Posterior cingulate gyrus (tissue), 11 donors: ENCODE measurements at regions not wholly inside any gene's neighbourhood (a gene's known extent, or its start where the extent isn't known, plus 50 kb on each side); places are given as distances from the start of the nearest gene placed in this dataset.
A peak's percentile ranks its signal among the peaks of the same experiment; 100 is the strongest.
"Not testable (repeated sequence)": the region's sequence is repeated elsewhere in the genome, so short reads cannot be mapped to it uniquely, and the experiment has no call there.

Source experiments
- DNase-seq, 10 donors: peaks; one replicate each; pipeline versions ENCODE4 v3.0.0 to v3.0.0-alpha.2; 2020 to 2021; ENCODE audit warnings: mixed read lengths in 3 of 10
- intact Hi-C: fragments of 100-400 bp; cut with DNase I; formaldehyde crosslinking; loops from one replicate; pipeline ENCODE4 v1.15.1; 2023

DNA sequence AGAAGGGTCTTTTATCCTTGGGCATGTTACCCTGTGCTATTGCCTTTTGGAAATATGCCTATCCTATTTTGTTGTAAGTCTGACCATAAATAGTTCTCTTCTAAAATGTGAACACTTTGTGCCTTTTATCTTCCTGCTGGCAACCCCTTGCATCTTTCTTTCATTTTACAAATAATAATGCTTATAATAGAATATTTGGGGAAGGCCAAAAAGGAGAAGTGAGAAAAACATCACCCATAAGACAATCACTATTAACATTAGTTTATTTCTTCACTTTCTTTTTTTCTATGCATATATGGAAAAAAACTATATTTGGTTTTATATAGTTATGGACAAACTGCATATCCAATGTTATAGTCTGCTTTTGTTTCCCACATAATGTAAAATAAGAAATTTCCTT is 64.9 kb upstream of the GBA3 start:
- DNase-seq, intact Hi-C loops: not testable (repeated sequence)

DNA sequence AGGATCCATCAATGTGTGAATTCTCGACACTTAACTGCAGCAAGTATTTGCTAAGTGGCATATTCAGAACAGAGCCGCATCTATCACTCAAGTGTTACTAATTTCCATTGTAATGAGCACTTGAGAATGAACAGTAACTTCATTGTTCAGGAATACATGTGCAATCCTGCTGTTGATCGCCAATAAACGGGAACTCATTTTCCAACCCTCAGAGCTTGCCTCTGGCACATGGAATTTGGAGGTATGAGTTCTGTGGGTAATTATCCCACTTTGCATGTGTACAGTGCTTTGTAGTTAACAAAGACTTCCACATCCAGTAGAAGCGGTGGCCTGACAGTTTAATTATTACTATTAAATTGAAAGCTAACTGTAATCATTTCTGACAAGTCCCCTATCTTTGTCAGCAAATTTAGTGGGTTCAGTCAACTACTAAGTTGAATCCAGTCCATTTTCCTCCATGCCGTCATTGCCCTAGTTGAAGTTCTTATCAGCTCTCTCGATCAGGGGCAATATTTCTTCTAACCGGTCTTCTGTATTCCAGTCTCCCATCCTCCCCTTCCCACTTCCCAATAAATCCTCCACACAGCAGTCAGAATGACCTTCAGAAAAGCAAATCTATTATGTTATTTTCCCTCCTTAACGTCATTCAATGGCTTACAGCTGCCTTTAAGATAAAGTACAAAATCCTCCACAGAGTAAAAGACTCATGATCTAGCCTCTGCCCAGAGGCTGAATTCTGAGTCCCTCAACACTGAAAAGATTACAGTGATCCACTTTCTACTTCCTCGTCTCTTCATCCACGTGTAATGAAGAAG is 62.4 kb upstream of the GBA3 start:
- DNase-seq, intact Hi-C loops: not testable (repeated sequence)

DNA sequence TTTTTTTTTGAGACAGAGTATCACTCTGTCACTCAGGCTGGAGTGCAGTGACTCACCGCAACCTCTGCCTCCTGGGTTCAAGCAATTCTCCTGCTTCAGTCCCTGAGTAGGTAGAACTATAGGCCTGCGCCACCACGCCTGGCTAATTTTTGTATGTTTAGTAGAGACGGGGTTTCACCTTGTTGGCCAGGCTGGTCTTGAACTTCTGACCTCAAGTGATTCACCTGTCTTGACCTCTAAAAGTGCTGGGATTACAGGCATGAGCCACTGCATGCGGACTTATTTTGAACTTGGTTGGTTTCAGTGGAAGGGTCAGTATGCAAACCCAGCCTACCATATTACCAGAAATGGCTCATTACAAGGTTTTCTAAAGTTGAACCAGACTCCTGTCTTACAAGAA is 61.6 kb upstream of the GBA3 start:
- intact Hi-C loops: not testable (repeated sequence)

DNA sequence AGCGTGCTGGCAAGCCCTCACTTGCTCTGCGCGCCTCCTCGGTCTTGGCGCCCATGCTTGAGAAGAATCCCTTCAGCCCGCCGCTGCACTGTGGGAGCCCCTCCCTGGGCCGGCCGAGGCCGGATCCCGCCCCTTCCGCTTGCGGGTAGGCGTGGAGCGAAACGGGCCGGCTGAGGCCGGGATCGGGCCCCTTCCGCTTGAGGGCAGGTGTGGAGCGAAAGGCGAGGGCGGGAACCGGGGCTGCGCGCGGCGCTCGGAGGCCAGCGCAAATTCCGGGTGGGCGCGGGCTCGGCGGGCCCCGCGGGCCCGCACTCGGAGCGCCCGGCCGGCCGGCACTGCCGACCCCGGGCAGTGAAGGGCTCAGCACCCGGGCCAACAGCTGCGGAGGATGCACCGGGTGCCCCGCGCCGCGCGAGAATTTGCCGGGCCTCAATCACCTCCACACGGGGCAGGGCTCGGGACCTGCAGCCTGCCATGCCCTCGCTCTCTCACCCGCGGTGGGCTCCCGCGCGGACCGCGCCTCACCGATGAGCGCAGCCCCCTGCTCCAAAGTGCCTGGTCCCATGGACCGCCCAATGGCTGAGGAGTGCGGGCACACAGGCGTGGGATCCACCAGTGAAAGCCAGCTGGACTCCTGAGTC is 58.1 kb upstream of the GBA3 start:
- intact Hi-C loops: no loop called here
- peak in 3 of 10 donors; percentile 71 to 81 (median 77) for DNase-seq

More for the DNA sequence above, 61.6 kb upstream of the GBA3 start:
- DNase-seq: not testable (repeated sequence)

DNA sequence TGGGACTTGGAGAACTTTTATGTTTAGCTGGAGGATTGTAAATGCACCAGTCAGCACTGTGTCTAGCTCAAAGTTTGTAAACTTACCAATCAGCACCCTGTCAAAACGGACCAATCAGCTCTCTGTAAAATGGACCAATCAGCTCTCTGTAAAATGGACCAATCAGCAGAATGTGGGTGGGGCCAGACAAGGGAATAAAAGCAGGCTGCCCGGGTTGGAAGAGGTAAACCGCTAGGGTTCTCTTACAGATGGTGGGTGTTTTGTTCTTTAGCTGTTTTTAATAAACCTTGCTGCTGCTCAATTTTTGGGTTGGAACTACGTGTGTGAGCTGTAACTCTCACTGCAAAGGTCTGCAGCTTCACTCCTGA is 57.6 kb upstream of the GBA3 start:
- intact Hi-C loops, DNase-seq: not testable (repeated sequence)

DNA sequence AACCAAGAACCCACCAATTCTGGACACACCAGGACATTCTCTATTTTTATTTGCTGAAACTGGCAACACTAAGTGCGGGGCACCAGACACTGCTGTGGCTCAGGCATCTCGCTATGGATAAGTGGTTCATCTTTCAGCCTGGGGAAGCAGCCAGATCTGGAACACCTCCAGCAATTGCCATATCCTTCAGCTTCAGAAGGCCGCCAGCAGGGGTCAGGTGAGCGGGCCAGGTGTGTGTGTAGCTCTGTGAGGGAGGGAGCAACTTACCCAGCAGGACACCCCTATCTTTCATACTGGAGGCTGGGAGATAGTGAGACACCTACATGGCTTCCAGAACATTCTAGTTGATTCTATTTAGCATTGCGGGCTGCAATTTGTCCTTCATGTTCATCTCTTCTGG is 57.0 kb upstream of the GBA3 start:
- intact Hi-C loops: no loop called here
- DNase-seq: no peak

DNA sequence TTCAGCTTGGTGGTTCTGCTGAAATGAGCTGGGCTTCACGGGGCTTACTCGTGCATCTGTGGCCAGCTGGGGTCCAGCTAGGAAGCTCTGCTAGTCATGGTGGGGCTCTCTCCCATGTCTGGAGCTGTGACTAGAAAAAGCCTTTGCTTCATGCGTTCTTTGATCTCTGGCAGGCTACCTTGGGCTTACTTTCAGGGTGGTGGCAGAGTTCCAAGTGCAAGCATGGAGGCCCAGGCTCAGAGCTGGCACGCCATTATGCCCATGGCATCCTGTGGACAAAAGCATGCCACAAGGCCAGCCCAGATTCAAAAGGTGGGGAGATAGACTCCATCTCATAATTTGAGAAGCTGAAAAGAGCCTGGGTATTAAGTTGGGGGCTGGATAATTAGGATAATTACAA is 55.4 kb upstream of the GBA3 start:
- no peak for DNase-seq
- intact Hi-C loops: no loop called here
